BE2C (cell line): ENCODE measurements at regions not wholly inside any gene's neighbourhood (a gene's known extent, or its start where the extent isn't known, plus 50 kb on each side); places are given as distances from the start of the nearest gene placed in this dataset.

Experiments used
- DNase-seq: peaks from one replicate; pipeline ENCODE4 v3.0.0-alpha.2; 2020
- H3K27me3 ChIP-seq: fragments of 250-450 bp; sonication (Bioruptor Pico); 2 replicates; pipeline ENCODE4 v1.5.1; 2020; ENCODE audit warnings: mild to moderate bottlenecking
- H3K36me3 ChIP-seq: fragments of 250-450 bp; sonication (Bioruptor Pico); 2 replicates; pipeline ENCODE4 v1.5.1; 2020; ENCODE audit warnings: mild to moderate bottlenecking
- H3K4me1 ChIP-seq: fragments of 250-450 bp; sonication (Bioruptor Pico); 2 replicates; pipeline ENCODE4 v1.5.1; 2020
- H3K4me3 ChIP-seq: 2 replicates; pipeline ENCODE4 v1.5.1; 2011; ENCODE audit warnings: low read depth, low read length
- H3K9me3 ChIP-seq: fragments of 250-450 bp; sonication (Bioruptor Pico); 2 replicates; pipeline ENCODE4 v1.5.1; 2020
- CTCF ChIP-seq: IDR thresholded peaks from 2 replicates; pipeline ENCODE4 v1.5.1; 2012; ENCODE audit warnings: mild to moderate bottlenecking, low read depth, low read length

- Histone ChIP-seq H3K4me1 (no peaks in the 10 kb centered on the region; the same call in 1 of the 2 replicates), H3K9me3 (no peaks in the 10 kb centered on the region), H3K36me3 (no peaks in the 10 kb centered on the region), H3K27me3 (no peaks in the 10 kb centered on the region), H3K4me3 (no peak overlapping the region)
- no peak for DNase-seq
- TF ChIP-seq CTCF: no peak
Observed at GRCh38 chr10:36345807-36346206, 703.7 kb upstream of the FZD8 start.

GRCh38 chr10:36345175-36345533 lies 703.1 kb upstream of the FZD8 start:
- DNase-seq: no peak
- no peaks in the 10 kb centered on the region for H3K36me3 ChIP-seq
- no peak overlapping the region for H3K4me3 ChIP-seq
- no peaks in the 10 kb centered on the region for H3K9me3 ChIP-seq
- no peak for TF ChIP-seq CTCF
- no peaks in the 10 kb centered on the region; the same call in 1 of the 2 replicates for H3K4me1 ChIP-seq
- H3K27me3 ChIP-seq: no peaks in the 10 kb centered on the region

DNA sequence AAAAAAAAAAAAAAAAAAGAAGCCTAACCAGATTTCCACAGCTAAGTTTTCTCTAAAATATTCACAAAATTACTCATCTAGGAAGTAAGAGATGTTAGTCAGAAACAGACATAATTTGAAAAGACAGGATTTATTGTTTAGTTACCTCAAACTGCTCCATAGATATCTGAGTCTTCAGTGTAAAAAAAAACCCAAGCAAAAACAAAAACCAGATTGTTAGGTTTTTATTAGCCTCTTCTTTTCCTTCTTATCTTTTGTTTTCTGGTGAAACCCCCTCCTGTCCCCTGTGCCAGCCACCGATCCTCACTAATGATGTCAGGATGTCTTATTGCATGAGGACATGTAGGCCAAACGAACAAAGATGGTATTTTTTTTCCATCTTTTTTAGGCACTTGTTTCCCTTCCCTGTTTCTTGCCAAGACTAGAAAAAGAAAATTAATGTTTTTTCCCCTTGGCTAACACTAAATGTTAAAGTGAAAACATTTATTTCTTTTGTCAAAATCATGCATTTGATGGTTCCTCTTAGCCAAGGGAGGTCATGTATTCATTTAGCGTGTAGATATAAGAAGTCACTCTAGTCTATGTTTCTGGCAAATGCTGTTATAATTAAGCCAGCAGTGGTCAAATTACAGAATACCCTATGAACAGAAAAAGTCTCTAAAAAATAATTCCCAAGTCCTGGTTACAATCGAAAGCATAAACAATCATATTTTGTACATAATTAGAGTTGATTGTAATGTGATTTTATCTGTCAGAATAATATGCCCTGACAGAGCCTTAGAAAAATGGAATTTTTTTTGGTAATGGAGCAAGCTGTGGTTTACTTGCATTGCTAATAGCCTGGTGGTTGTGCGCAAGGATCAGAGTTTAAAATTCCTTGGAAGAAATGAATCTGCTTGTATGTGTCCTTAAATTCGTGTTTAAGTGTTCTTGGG lies 702.4 kb upstream of the FZD8 start:
- Histone ChIP-seq H3K27me3 (no peaks in the 10 kb centered on the region), H3K9me3 (no peaks in the 10 kb centered on the region), H3K4me1 (no peaks in the 10 kb centered on the region; the same call in 1 of the 2 replicates), H3K36me3 (no peaks in the 10 kb centered on the region), H3K4me3 (no peak overlapping the region)
- DNase-seq: no peak
- no peak for TF ChIP-seq CTCF

DNA sequence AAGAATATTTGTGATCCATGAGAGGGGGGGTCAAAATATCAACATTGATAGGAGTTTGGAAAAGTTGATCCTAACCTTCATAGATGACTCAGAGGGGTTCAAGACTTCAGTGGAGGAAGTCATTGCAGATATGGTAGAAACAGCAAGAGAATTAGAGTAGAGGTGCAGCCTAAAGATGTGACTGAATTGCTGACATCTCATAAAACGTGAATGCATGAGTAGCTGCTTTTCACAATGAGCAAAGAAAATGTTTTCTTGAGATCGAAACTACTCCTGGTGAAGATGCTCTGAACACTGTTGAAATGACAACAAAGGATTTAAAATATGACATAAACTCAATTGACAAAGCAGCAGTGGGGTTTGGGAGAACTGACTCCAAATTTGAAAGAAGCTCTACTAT lies 700.7 kb upstream of the FZD8 start:
- H3K36me3 ChIP-seq: no peaks in the 10 kb centered on the region
- no peaks in the 10 kb centered on the region for H3K27me3 ChIP-seq
- DNase-seq: no peak
- no peak overlapping the region for H3K4me3 ChIP-seq
- no peaks in the 10 kb centered on the region; the same call in 1 of the 2 replicates for H3K4me1 ChIP-seq
- no peak for TF ChIP-seq CTCF
- no peaks in the 10 kb centered on the region for H3K9me3 ChIP-seq

GRCh38 chr10:36341471-36341870 lies 699.4 kb upstream of the FZD8 start:
- H3K36me3 ChIP-seq: no peaks in the 10 kb centered on the region
- H3K27me3 ChIP-seq: no peaks in the 10 kb centered on the region
- H3K4me3 ChIP-seq: no peak overlapping the region
- no peaks in the 10 kb centered on the region for H3K9me3 ChIP-seq
- no peaks in the 10 kb centered on the region; the same call in 1 of the 2 replicates for H3K4me1 ChIP-seq
- TF ChIP-seq CTCF: no peak
- DNase-seq: no peak

DNA sequence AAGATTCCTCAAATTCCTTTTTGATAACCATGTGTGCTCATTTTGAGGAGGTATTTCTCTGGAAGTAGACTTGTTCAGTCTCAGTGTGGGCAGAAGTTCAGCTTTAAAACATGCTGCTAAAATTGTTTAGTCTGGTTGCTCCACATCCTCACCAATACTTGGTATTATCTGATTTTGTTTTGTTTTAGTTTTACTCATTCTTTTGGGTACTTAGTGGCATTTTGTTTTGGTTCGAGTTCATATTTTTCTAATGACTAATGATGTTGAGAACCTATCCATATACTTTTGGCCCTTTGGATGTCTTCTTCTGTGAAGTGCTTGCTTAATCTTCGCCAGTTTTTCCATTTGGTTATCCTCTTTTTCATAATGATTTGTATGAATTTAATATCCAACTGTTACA lies 694.2 kb upstream of the FZD8 start:
- H3K27me3 ChIP-seq: no peaks in the 10 kb centered on the region
- DNase-seq: no peak
- H3K9me3 ChIP-seq: no peaks in the 10 kb centered on the region
- H3K36me3 ChIP-seq: no peaks in the 10 kb centered on the region
- H3K4me1 ChIP-seq: no peaks in the 10 kb centered on the region
- TF ChIP-seq CTCF: no peak
- no peak overlapping the region for H3K4me3 ChIP-seq
